Neuronal stem cell (in vitro differentiated cells): ENCODE measurements at regions not wholly inside any gene's neighbourhood (a gene's known extent, or its start where the extent isn't known, plus 50 kb on each side); places are given as distances from the start of the nearest gene placed in this dataset.

Experiments used
- DNase-seq: peaks from one replicate; pipeline ENCODE4 v3.0.0-alpha.2; 2013; ENCODE audit warnings: low spot score
- H2AFZ ChIP-seq: one replicate; pipeline ENCODE4 v1.6.1; 2013; ENCODE audit warnings: mild to moderate bottlenecking, low read length, inconsistent platforms
- H2AK5ac ChIP-seq: 2 replicates; pipeline ENCODE4 v1.6.1; 2013; ENCODE audit warnings: low read depth, mild to moderate bottlenecking, inconsistent platforms, low read length, moderate library complexity, mixed read lengths
- H2BK120ac ChIP-seq: 2 replicates; pipeline ENCODE4 v1.6.1; 2013; ENCODE audit warnings: low read depth, mild to moderate bottlenecking, inconsistent platforms, low read length, moderate library complexity, mixed read lengths
- H2BK12ac ChIP-seq: one replicate; pipeline ENCODE4 v1.6.1; 2013; ENCODE audit warnings: low read length, inconsistent platforms
- H2BK15ac ChIP-seq: 2 replicates; pipeline ENCODE4 v1.6.1; 2013; ENCODE audit warnings: mild to moderate bottlenecking, low read length, inconsistent platforms, mixed read lengths
- H2BK5ac ChIP-seq: one replicate; pipeline ENCODE4 v1.6.1; 2013; ENCODE audit warnings: inconsistent platforms, mild to moderate bottlenecking, low read length, moderate library complexity
- H3K14ac ChIP-seq: one replicate; pipeline ENCODE4 v1.6.1; 2013; ENCODE audit warnings: low read length, inconsistent platforms
- H3K18ac ChIP-seq: 2 replicates; pipeline ENCODE4 v1.6.1; 2013; ENCODE audit warnings: low read length, inconsistent platforms
- H3K23ac ChIP-seq: 2 replicates; pipeline ENCODE4 v1.6.1; 2013; ENCODE audit warnings: low read depth, mild to moderate bottlenecking, mixed read lengths, low read length, inconsistent platforms; ENCODE audit not compliant: poor library complexity
- H3K27ac ChIP-seq: replicated peaks from 3 replicates; pipeline ENCODE4 v1.5.1; 2013; ENCODE audit warnings: low read length, inconsistent platforms
- H3K27me3 ChIP-seq, 3 experiments: 2 replicates each; pipeline ENCODE4 v1.6.1; 2013; ENCODE audit warnings: low read length in 3 of 3, mild to moderate bottlenecking in 2 of 3, inconsistent platforms in 1 of 3, low read depth in 1 of 3, mixed read lengths in 1 of 3, moderate library complexity in 1 of 3; ENCODE audit not compliant: control insufficient read depth in 3 of 3, insufficient read depth in 3 of 3
- H3K36me3 ChIP-seq, 2 donors: replicated peaks in 1 of 2; 2 replicates each; pipeline ENCODE4 v1.6.1; 2013; ENCODE audit warnings: low read length in 2 of 2; ENCODE audit not compliant: control insufficient read depth in 2 of 2, insufficient read depth in 2 of 2
- H3K4ac ChIP-seq: 2 replicates; pipeline ENCODE4 v1.6.1; 2013; ENCODE audit warnings: inconsistent platforms, mild to moderate bottlenecking, low read length, moderate library complexity
- H3K4me1 ChIP-seq, 2 donors: 1 replicate in 1 of 2; 2 replicates in 1 of 2; pipeline ENCODE4 v1.6.1; 2013; ENCODE audit warnings: low read length in 2 of 2, low read depth in 1 of 2; ENCODE audit not compliant: control insufficient read depth in 2 of 2, insufficient read depth in 1 of 2
- H3K4me2 ChIP-seq: one replicate; pipeline ENCODE4 v1.6.1; 2013; ENCODE audit warnings: mild to moderate bottlenecking, low read length, inconsistent platforms; ENCODE audit not compliant: insufficient read depth, poor library complexity, severe bottlenecking
- H3K4me3 ChIP-seq, 2 donors: 2 replicates each; pipeline ENCODE4 v1.5.1; 2013; ENCODE audit warnings: low read length in 2 of 2, mild to moderate bottlenecking in 2 of 2, inconsistent platforms in 1 of 2, moderate library complexity in 1 of 2
- H3K79me1 ChIP-seq: one replicate; pipeline ENCODE4 v1.6.1; 2013; ENCODE audit warnings: low read depth, mild to moderate bottlenecking, inconsistent platforms, low read length, moderate library complexity
- H3K9ac ChIP-seq: one replicate; pipeline ENCODE4 v1.6.1; 2013; ENCODE audit warnings: mild to moderate bottlenecking, low read depth, low read length, inconsistent platforms; ENCODE audit not compliant: poor library complexity
- H3K9me3 ChIP-seq, 2 donors: replicated peaks in 1 of 2; 2 replicates each; pipeline versions ENCODE3 to v1.6.1; 2013; ENCODE audit warnings: low read length in 2 of 2, mild to moderate bottlenecking in 2 of 2, inconsistent platforms in 1 of 2, low read depth in 1 of 2, mixed read lengths in 1 of 2, moderate library complexity in 1 of 2; ENCODE audit not compliant: control insufficient read depth in 2 of 2, insufficient read depth in 1 of 2
- H4K8ac ChIP-seq: one replicate; pipeline ENCODE4 v1.6.1; 2013; ENCODE audit warnings: low read depth, mild to moderate bottlenecking, inconsistent platforms, low read length, moderate library complexity
- H4K91ac ChIP-seq: one replicate; pipeline ENCODE4 v1.6.1; 2013; ENCODE audit warnings: low read length, low read depth, mild to moderate bottlenecking, inconsistent platforms; ENCODE audit not compliant: poor library complexity
- WGBS, 2 donors: extraction: QIAGEN DNeasy Blood & Tissue Kit; methylation state at CpG; one replicate each; pipeline ENCODE4 v1.1.7; 2013; ENCODE audit warnings: missing lambda C conversion rate in 2 of 2, mixed read lengths in 1 of 2; ENCODE audit not compliant: insufficient read length in 2 of 2, insufficient replicate concordance in 1 of 2; ENCODE audit errors: extremely low coverage in 2 of 2; 5-methylcytosine and 5-hydroxymethylcytosine counted together

- Histone ChIP-seq H3K36me3 (no peaks in the 10 kb centered on the region), H2BK12ac (no peak overlapping the region), H3K27ac (no peak overlapping the region), H3K23ac (no peak overlapping the region), H2AK5ac (no peak overlapping the region), H3K4ac (no peak overlapping the region), H3K79me1 (no peaks in the 10 kb centered on the region), H3K9me3 (no peaks in the 10 kb centered on the region), H4K91ac (no peak overlapping the region), H3K4me1 (peaks cover 3 to 5% of the 10 kb centered on the region in 2 donors), H3K4me3 (peak overlapping the region in 1 of 2 donors; percentile 39), H3K9ac (no peak overlapping the region), H3K4me2 (no peak overlapping the region), H3K18ac (peak overlapping the region; percentile 15), H4K8ac (no peak overlapping the region), H3K14ac (no peak overlapping the region), H2AFZ (no peak overlapping the region), H2BK15ac (no peak overlapping the region), H2BK5ac (no peak overlapping the region), H2BK120ac (no peak overlapping the region), H3K27me3 (no peaks in the 10 kb centered on the region)
- no CpG with 5 or more reads among the region's 7 CpGs for WGBS, 2 donors
- no peak for DNase-seq
Measured at GRCh38 chr6:22473991-22474682, 95.2 kb upstream of the HDGFL1 start.

DNA sequence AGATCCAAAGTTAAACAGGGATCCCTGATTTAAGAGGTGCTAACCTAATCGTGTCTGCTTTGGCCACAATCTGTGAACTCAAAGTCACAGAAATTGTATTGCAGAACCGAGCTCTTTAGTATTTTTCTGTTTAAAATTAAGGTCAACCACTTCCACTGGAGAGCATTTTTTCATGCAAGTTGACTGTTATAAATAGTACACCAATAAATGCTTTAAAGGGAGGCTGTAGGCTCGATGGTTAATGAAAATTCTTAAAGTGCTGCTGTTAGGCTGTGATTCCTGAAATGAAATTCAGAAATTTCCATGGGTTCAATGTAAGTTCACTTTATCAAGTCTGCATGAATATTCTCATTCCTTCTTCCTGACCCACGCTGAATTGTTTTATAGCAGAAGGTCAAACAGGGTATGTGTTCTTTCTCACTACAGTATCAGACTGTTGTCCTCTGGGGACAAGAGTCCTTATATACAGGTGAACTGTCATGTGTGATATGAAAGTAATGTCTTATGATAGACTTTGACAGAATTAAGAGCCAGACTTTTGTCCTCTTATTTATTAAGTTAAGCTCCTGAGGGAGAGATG, 92.5 kb upstream of the HDGFL1 start:
- H2BK120ac ChIP-seq: no peak overlapping the region
- no peaks in the 10 kb centered on the region for H3K27me3 ChIP-seq
- H3K79me1 ChIP-seq: no peaks in the 10 kb centered on the region
- H2AFZ ChIP-seq: no peak overlapping the region
- no peak overlapping the region for H3K4me3 ChIP-seq
- no peaks in the 10 kb centered on the region for H3K36me3 ChIP-seq
- H3K14ac ChIP-seq: no peak overlapping the region
- H2AK5ac ChIP-seq: no peak overlapping the region
- no peak overlapping the region for H3K18ac ChIP-seq
- no peak overlapping the region for H3K27ac ChIP-seq
- no peak for DNase-seq
- H2BK12ac ChIP-seq: no peak overlapping the region
- H4K91ac ChIP-seq: no peak overlapping the region
- no peak overlapping the region for H4K8ac ChIP-seq
- H3K9ac ChIP-seq: no peak overlapping the region
- H3K4ac ChIP-seq: no peak overlapping the region
- no CpG with 5 or more reads among the region's 4 CpGs for WGBS, 2 donors
- no peaks in the 10 kb centered on the region for H3K9me3 ChIP-seq
- no peak overlapping the region for H2BK5ac ChIP-seq
- no peak overlapping the region for H2BK15ac ChIP-seq
- no peak overlapping the region for H3K4me2 ChIP-seq
- H3K23ac ChIP-seq: no peak overlapping the region
- no peaks in the 10 kb centered on the region for H3K4me1 ChIP-seq

DNA sequence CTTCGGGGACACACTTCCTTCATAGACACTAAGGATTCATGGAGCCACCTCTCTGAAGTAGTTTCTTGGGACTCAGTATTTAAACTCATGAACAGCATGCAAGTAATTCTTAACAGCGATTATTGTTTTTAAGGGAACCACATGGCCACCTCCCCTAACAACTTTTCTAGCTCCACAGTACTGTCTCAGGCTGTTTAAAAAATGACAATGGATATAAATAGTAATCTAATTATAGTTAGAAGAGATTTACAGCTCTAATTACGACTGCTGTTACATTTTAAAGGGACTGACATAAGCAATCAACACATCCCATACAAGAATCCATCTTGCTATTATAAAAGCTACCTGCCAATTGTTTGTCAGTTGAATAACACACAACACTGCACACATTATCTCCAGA, 72.1 kb upstream of the HDGFL1 start:
- no peaks in the 10 kb centered on the region for H3K9me3 ChIP-seq
- no peak overlapping the region for H3K23ac ChIP-seq
- no peak overlapping the region for H3K18ac ChIP-seq
- H3K4me3 ChIP-seq: no peak overlapping the region
- H2AFZ ChIP-seq: no peak overlapping the region
- H2BK120ac ChIP-seq: no peak overlapping the region
- no peak overlapping the region for H4K91ac ChIP-seq
- DNase-seq: no peak
- H3K4ac ChIP-seq: no peak overlapping the region
- H3K27me3 ChIP-seq: no peaks in the 10 kb centered on the region
- H2BK15ac ChIP-seq: no peak overlapping the region
- H2BK5ac ChIP-seq: no peak overlapping the region
- H3K4me2 ChIP-seq: no peak overlapping the region
- H3K79me1 ChIP-seq: no peaks in the 10 kb centered on the region
- no peak overlapping the region for H3K14ac ChIP-seq
- no peaks in the 10 kb centered on the region for H3K36me3 ChIP-seq
- H3K4me1 ChIP-seq: peaks cover 2% of the 10 kb centered on the region in 2 donors
- WGBS, 2 donors: no CpG with 5 or more reads among the region's 3 CpGs
- no peak overlapping the region for H3K9ac ChIP-seq
- no peak overlapping the region for H3K27ac ChIP-seq
- no peak overlapping the region for H2AK5ac ChIP-seq
- no peak overlapping the region for H2BK12ac ChIP-seq
- H4K8ac ChIP-seq: no peak overlapping the region

DNA sequence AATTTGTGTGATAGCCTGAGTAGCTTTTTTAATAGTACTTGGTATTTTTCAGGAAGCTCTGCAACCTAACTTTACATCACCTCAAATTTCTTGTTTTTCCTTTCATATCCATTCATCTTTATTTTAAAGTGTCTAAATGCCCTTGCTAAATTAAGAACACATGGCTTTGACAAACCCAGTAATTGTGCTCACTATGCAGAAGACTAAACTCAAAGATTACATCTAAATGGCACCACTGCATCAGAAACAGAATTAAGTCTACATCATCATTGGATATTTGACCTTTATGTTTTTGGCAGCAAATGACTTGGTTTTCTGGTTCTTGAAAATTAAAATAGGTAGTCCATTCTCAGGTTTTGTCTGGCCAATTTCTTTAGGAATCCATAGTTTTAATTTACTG, 69.6 kb upstream of the HDGFL1 start:
- Histone ChIP-seq H3K4me1 (peaks cover 2% of the 10 kb centered on the region in 2 donors), H3K4me3 (no peak overlapping the region), H3K9ac (no peak overlapping the region), H2BK120ac (no peak overlapping the region), H3K4ac (no peak overlapping the region), H3K27ac (no peak overlapping the region), H3K18ac (no peak overlapping the region), H2BK12ac (no peak overlapping the region), H3K27me3 (no peaks in the 10 kb centered on the region), H4K8ac (no peak overlapping the region), H3K23ac (no peak overlapping the region), H3K79me1 (no peaks in the 10 kb centered on the region), H3K36me3 (no peaks in the 10 kb centered on the region), H2AK5ac (no peak overlapping the region), H3K4me2 (no peak overlapping the region), H4K91ac (no peak overlapping the region), H3K9me3 (no peaks in the 10 kb centered on the region), H2BK15ac (no peak overlapping the region), H3K14ac (no peak overlapping the region), H2BK5ac (no peak overlapping the region), H2AFZ (no peak overlapping the region)
- no peak for DNase-seq
